Mucosa of descending colon (tissue), 3 donors: ENCODE measurements at regions not wholly inside any gene's neighbourhood (a gene's known extent, or its start where the extent isn't known, plus 50 kb on each side); places are given as distances from the start of the nearest gene placed in this dataset.
"Not testable (repeated sequence)": the region's sequence is repeated elsewhere in the genome, so short reads cannot be mapped to it uniquely, and the experiment has no call there.

ENCODE experiments used
- ATAC-seq: fragments of 200-7000 bp; cut with Tn5 transposase; one replicate; pipeline ENCODE4 v1.9.1; 2020; ENCODE audit warnings: mild to moderate bottlenecking, moderate library complexity
- DNase-seq, 3 donors: peaks; one replicate each; pipeline ENCODE4 v3.0.0-alpha.2; 2020
- H3K36me3 ChIP-seq: fragments of 200-600 bp; one replicate; pipeline ENCODE4 v1.8.0; 2021; ENCODE audit warnings: low read depth, mild to moderate bottlenecking
- H3K4me1 ChIP-seq: fragments of 200-600 bp; one replicate; pipeline ENCODE4 v1.8.0; 2021; ENCODE audit warnings: low read depth, mild to moderate bottlenecking
- H3K4me3 ChIP-seq: fragments of 200-600 bp; one replicate; pipeline ENCODE4 v1.8.0; 2021; ENCODE audit warnings: mild to moderate bottlenecking
- H3K9me3 ChIP-seq: fragments of 200-600 bp; one replicate; pipeline ENCODE4 v1.8.0; 2021; ENCODE audit warnings: mild to moderate bottlenecking
- intact Hi-C, 2 donors: fragments of 100-400 bp; cut with DNase I in 1 of 2; cut with micrococcal nuclease in 1 of 2; formaldehyde crosslinking; loops; one replicate each; pipeline versions ENCODE4 v1.11.0 to v1.11.1; 2022; cut with DNase I, micrococcal nuclease
- TF ChIP-seq, protein P1 (sequence below): fragments of 200-600 bp; IDR thresholded peaks from one replicate; pipeline ENCODE4 v1.8.0; 2022; ENCODE audit warnings: antibody characterized with exemption, mild to moderate bottlenecking
- donor health status: DM: no; HTN: no; CAD: no; lungs with moderate emphysema.
- donor health status: DM: no; HTN: no; CAD: no.
- donor health status: DM: no; HTN: yes; CAD: no.

DNA sequence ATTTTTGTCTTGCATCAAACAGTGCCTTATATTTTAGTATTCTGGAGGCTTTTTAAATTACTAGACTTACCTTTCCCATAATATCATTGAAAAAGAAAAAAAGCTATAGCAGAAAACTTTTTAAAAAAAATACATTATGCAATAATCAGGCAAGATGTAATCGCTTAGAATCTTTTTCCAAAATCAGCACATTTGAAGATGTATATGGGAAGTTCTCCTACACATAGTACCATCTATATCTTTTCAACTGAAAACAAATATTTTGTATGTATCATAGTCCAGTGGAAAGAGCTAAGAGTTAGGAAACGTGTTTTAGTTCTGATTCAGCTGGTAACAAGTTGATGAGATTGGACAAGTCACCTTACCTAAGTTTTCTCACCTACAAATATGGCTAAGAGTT lies 70.6 kb downstream of the SLC41A2 start:
- H3K36me3 ChIP-seq = no peaks in the 10 kb centered on the region
- no peaks in the 10 kb centered on the region for H3K9me3 ChIP-seq
- DNase-seq = no peak
- no peak for ATAC-seq
- no peak overlapping the region for H3K4me3 ChIP-seq
- TF ChIP-seq, protein P1, sequence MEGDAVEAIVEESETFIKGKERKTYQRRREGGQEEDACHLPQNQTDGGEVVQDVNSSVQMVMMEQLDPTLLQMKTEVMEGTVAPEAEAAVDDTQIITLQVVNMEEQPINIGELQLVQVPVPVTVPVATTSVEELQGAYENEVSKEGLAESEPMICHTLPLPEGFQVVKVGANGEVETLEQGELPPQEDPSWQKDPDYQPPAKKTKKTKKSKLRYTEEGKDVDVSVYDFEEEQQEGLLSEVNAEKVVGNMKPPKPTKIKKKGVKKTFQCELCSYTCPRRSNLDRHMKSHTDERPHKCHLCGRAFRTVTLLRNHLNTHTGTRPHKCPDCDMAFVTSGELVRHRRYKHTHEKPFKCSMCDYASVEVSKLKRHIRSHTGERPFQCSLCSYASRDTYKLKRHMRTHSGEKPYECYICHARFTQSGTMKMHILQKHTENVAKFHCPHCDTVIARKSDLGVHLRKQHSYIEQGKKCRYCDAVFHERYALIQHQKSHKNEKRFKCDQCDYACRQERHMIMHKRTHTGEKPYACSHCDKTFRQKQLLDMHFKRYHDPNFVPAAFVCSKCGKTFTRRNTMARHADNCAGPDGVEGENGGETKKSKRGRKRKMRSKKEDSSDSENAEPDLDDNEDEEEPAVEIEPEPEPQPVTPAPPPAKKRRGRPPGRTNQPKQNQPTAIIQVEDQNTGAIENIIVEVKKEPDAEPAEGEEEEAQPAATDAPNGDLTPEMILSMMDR = no peak
- H3K4me1 ChIP-seq = peaks cover 8% of the 10 kb centered on the region
- intact Hi-C loops = loop anchor here in 1 of 2 donors (10.0 kb wide), 1 partner anchor 157 kb away; no protein-coding TSS in a partner anchor

DNA sequence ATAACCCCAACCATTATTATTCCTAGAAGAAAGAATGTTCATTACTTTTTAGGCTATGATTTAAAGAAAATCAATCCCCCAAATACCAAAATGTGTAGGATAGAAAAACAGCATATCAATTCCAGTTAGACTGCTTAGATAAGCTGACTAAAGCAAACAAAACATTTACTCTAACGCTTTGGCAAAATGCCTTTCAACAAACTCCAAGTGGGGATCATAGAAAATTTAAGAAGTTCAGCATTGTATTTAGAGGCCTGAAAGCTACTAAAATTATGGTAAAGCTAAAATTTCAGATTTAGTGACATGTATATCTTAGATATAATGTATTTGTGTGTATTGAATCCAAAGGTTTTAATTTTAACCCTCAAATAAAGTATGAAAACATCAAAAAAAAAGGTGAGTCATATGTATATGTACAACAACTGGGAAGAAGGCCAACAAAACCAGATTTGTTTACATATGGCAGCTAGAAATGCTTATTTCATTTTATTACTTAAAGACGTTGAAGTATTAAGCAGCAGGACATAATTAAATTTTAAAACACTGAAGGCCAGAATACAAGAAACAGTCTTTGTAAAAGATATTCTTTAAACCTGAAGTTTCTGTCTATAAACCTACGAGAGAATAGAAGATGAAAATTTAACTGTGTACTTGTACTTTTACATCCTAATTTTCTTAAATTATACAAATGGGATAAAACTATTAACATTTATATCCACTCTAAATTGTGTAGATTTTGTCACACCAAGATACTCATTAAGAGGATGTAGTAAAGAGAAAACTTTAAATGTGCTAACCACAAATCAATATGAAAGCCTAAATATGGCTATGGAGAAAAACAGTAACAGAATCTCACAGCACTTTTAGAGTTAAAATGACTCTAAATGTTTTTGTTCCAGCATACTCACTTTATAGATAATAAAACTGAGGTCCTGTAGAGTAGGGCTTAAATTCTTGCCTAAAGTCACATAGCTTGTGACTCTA lies 71.4 kb downstream of the SLC41A2 start:
- H3K4me3 ChIP-seq = no peak overlapping the region
- TF ChIP-seq, protein P1 = no peak
- no peaks in the 10 kb centered on the region for H3K9me3 ChIP-seq
- ATAC-seq (no peak), DNase-seq (no peak)
- H3K36me3 ChIP-seq = no peaks in the 10 kb centered on the region
- peaks cover 8% of the 10 kb centered on the region for H3K4me1 ChIP-seq
- intact Hi-C loops = loop anchor here in 1 of 2 donors (10.0 kb wide), 1 partner anchor 158 kb away; no protein-coding TSS in a partner anchor

DNA sequence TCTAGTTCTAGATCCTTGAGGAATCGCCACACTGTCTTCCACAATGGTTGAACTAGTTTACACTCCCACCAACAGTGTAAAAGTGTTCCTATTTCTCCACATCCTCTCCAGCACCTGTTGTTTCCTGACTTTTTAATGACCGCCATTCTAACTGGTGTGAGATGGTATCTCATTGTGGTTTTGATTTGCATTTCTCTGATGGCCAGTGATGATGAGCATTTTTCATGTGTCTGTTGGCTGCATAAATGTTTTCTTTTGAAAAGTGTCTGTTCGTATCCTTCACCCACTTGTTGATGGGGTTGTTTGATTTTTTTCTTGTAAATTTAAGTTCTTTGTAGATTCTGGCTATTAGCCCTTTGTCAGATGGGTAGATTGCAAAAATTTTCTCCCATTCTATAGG lies 79.2 kb downstream of the SLC41A2 start:
- not testable (repeated sequence) for DNase-seq, H3K9me3 ChIP-seq, H3K4me1 ChIP-seq, H3K36me3 ChIP-seq, H3K4me3 ChIP-seq, ATAC-seq
- intact Hi-C loops = loop anchor here in 1 of 2 donors (5.0 to 10.0 kb wide), 2 partner anchors 492 to 674 kb away; no protein-coding TSS in a partner anchor

DNA sequence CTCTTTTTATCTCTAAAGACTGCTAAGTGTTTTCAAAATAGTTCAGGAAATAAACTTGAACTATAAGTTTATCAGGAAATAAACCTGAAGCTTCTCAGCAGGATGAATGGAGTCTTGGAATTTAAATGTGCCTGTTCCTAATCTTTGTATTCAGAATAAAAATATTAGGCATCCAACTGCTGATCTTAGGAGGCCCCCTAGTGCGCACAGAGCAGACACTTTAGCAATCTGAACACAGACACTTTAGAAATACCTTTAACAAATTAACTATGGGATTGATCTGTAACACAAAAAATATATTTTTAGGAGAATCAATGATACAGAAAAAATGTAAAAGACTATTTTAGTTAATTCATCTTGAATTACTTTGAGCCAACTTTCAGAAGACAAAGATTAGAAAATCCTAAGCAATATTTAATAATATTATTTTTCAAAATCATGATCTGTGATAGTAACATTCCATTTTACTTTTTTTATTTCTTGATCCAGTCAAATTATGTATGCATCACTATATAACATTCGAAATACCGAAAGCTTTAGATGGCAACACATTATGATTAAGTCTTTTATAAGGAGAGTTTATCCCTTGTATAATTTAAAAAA lies 80.9 kb downstream of the SLC41A2 start:
- DNase-seq = peak in 2 of 3 donors; percentile 23 to 35
- Histone ChIP-seq H3K36me3 (no peaks in the 10 kb centered on the region), H3K4me1 (no peaks in the 10 kb centered on the region), H3K9me3 (no peaks in the 10 kb centered on the region), H3K4me3 (no peak overlapping the region)
- no peak for ATAC-seq
- TF ChIP-seq, protein P1 = no peak
- intact Hi-C loops = loop anchor here in 1 of 2 donors (5.0 to 10.0 kb wide), 2 partner anchors 490 to 672 kb away; no protein-coding TSS in a partner anchor

DNA sequence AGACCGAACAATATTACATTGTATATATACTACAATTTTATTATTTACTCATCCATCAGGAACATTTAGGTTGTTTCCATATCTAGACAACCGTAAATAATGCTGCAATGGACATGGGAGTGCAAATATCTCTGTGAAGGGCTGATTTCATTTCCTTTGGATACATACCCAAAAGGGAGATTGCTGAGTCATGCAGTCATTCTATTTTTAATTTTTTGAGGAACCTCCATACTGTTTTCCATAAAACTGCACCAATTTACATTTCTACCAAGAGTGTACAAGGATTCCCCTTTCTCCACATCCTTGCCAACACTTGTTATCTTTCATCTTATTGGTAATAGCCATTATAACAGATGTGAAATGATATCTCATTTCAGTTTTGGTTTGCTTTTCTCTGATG lies 84.7 kb downstream of the SLC41A2 start:
- no peak for ATAC-seq
- H3K4me1 ChIP-seq = no peaks in the 10 kb centered on the region
- TF ChIP-seq, protein P1 = no peak
- no peaks in the 10 kb centered on the region for H3K9me3 ChIP-seq
- no peak for DNase-seq
- H3K4me3 ChIP-seq = no peak overlapping the region
- intact Hi-C loops = loop anchor here in 1 of 2 donors (10.0 kb wide), 1 partner anchor 669 kb away; no protein-coding TSS in a partner anchor
- H3K36me3 ChIP-seq = no peaks in the 10 kb centered on the region
